WI38 (cell line): ENCODE measurements at regions not wholly inside any gene's neighbourhood (a gene's known extent, or its start where the extent isn't known, plus 50 kb on each side); places are given as distances from the start of the nearest gene placed in this dataset.

ENCODE experiments used
- H3K4me3 ChIP-seq: 2 replicates; pipeline ENCODE4 v1.5.1; 2011; ENCODE audit warnings: low read depth, mild to moderate bottlenecking, control low read depth, low read length
- CTCF ChIP-seq: IDR thresholded peaks from 2 replicates; pipeline ENCODE4 v1.5.1; 2012; ENCODE audit warnings: low read depth, mild to moderate bottlenecking, control low read depth, low read length

GRCh38 chr10:30256084-30256483 lies 93.0 kb downstream of the MTPAP start:
- no peak for TF ChIP-seq CTCF

GRCh38 chr10:30254926-30255325 lies 94.2 kb downstream of the MTPAP start:
- no peak for TF ChIP-seq CTCF
- no peak overlapping the region for H3K4me3 ChIP-seq

More at GRCh38 chr10:30256084-30256483, 93.0 kb downstream of the MTPAP start:
- no peak overlapping the region for H3K4me3 ChIP-seq

- H3K4me3 ChIP-seq: no peak overlapping the region
- no peak for TF ChIP-seq CTCF
Measured at GRCh38 chr10:30248728-30249127, 100.3 kb downstream of the MTPAP start.

- no peak for TF ChIP-seq CTCF
- no peak overlapping the region for H3K4me3 ChIP-seq
Measured at GRCh38 chr10:30247704-30248103, 101.4 kb downstream of the MTPAP start.

GRCh38 chr10:30241422-30242110 lies 107.5 kb downstream of the MTPAP start:
- no peak for TF ChIP-seq CTCF
- H3K4me3 ChIP-seq: no peak overlapping the region

GRCh38 chr10:30238836-30239235 lies 110.2 kb downstream of the MTPAP start:
- H3K4me3 ChIP-seq: no peak overlapping the region
- TF ChIP-seq CTCF: no peak

- no peak overlapping the region for H3K4me3 ChIP-seq
- TF ChIP-seq CTCF: no peak
Measured at GRCh38 chr10:30233186-30233959, 115.7 kb downstream of the MTPAP start.
